IMR-90 (cell line): ENCODE measurements at regions not wholly inside any gene's neighbourhood (a gene's known extent, or its start where the extent isn't known, plus 50 kb on each side); places are given as distances from the start of the nearest gene placed in this dataset.

Experiments used
- BHLHE40 ChIP-seq: fragments of 150-350 bp; IDR thresholded peaks from 2 replicates; pipeline ENCODE4 v1.6.1; 2016; ENCODE audit warnings: mild to moderate bottlenecking, low read depth, low read length
- CEBPB ChIP-seq: IDR thresholded peaks from 2 replicates; pipeline ENCODE4 v1.6.1; 2012; ENCODE audit warnings: low read depth, low read length, improper control_type of control experiment
- ELK1 ChIP-seq: fragments of 150-350 bp; IDR thresholded peaks from 2 replicates; pipeline ENCODE4 v1.6.1; 2016; ENCODE audit warnings: low read depth, mild to moderate bottlenecking, low read length, moderate library complexity, borderline replicate concordance
- MAFK ChIP-seq: IDR thresholded peaks from 2 replicates; pipeline ENCODE4 v1.6.1; 2012; ENCODE audit warnings: low read depth, low read length, improper control_type of control experiment
- MAZ ChIP-seq: IDR thresholded peaks from 2 replicates; pipeline ENCODE4 v1.6.1; 2012; ENCODE audit warnings: low read depth, mild to moderate bottlenecking, low read length, improper control_type of control experiment, moderate library complexity, borderline replicate concordance
- MXI1 ChIP-seq: IDR thresholded peaks from 2 replicates; pipeline ENCODE4 v1.6.1; 2012; ENCODE audit warnings: low read depth, mild to moderate bottlenecking, low read length, moderate library complexity, borderline replicate concordance
- POLR2A ChIP-seq: IDR thresholded peaks from 2 replicates; pipeline ENCODE4 v1.6.1; 2012; ENCODE audit warnings: mild to moderate bottlenecking, low read depth, low read length
- RAD21 ChIP-seq: IDR thresholded peaks from 2 replicates; pipeline ENCODE4 v1.6.1; 2012; ENCODE audit warnings: low read length, improper control_type of control experiment
- USF2 ChIP-seq: fragments of 150-350 bp; IDR thresholded peaks from 2 replicates; pipeline ENCODE4 v1.6.1; 2017; ENCODE audit warnings: mild to moderate bottlenecking, antibody characterized with exemption, low read length, low read depth
- TF ChIP-seq, protein P1 (sequence below): conservative IDR thresholded peaks from 2 replicates; pipeline ENCODE4 v1.5.1; 2012; ENCODE audit warnings: mild to moderate bottlenecking, low read depth, low read length, improper control_type of control experiment

DNA sequence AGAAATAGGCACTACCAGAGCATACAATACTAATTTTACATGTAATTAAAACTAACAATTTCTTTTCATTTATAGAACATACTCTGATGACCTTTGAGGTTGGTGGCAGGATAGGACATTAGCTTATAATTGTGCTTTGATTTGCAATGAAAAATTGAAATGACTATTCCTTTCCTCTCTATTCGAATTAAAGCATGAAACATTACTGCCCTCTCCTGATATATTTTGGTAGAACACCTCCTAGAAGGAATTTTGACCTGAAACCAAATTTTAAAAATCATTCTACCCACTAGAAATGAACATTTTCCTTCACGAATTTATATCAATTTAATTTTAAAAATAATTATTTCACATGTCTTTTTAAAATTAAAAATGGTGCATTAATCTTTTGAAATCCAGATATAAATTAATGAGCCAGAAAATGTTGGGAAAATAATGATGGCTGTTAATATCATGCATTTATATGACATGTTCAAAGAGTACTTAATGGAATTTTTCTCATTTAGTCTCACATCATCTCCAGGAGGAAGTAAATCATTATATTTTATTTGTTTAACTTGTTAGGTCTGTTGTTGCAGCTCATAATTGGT is 556.3 kb upstream of the ARGLU1 start:
- TF ChIP-seq, protein P1, sequence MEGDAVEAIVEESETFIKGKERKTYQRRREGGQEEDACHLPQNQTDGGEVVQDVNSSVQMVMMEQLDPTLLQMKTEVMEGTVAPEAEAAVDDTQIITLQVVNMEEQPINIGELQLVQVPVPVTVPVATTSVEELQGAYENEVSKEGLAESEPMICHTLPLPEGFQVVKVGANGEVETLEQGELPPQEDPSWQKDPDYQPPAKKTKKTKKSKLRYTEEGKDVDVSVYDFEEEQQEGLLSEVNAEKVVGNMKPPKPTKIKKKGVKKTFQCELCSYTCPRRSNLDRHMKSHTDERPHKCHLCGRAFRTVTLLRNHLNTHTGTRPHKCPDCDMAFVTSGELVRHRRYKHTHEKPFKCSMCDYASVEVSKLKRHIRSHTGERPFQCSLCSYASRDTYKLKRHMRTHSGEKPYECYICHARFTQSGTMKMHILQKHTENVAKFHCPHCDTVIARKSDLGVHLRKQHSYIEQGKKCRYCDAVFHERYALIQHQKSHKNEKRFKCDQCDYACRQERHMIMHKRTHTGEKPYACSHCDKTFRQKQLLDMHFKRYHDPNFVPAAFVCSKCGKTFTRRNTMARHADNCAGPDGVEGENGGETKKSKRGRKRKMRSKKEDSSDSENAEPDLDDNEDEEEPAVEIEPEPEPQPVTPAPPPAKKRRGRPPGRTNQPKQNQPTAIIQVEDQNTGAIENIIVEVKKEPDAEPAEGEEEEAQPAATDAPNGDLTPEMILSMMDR, result peak; percentile 79
- TF ChIP-seq CEBPB (no peak), BHLHE40 (no peak), MXI1 (no peak), POLR2A (no peak), ELK1 (no peak), RAD21 (peak; percentile 88), MAZ (no peak), MAFK (no peak), USF2 (no peak)
